Limb (tissue), 2 donors: ENCODE measurements at regions not wholly inside any gene's neighbourhood (a gene's known extent, or its start where the extent isn't known, plus 50 kb on each side); places are given as distances from the start of the nearest gene placed in this dataset.

Experiments
- DNase-seq, 2 donors: peaks; one replicate each; pipeline ENCODE4 v3.0.0-alpha.2; 2016; ENCODE audit errors: extremely low spot score in 2 of 2

- DNase-seq = no peak
Observed at GRCh38 chr4:173930329-173930967, 353.0 kb downstream of the FBXO8 start.

- no peak for DNase-seq
Observed at GRCh38 chr4:173929921-173930320, 353.5 kb downstream of the FBXO8 start.

- DNase-seq = no peak
Observed at GRCh38 chr4:173924561-173924960, 358.9 kb downstream of the FBXO8 start.

GRCh38 chr4:173919861-173920260, 363.6 kb downstream of the FBXO8 start:
- DNase-seq = no peak

GRCh38 chr4:173919196-173919595, 364.3 kb downstream of the FBXO8 start:
- DNase-seq = no peak

GRCh38 chr4:173917255-173917960, 366.1 kb downstream of the FBXO8 start:
- DNase-seq = no peak

- no peak for DNase-seq
Observed at GRCh38 chr4:173913496-173913895, 370.0 kb downstream of the FBXO8 start.

GRCh38 chr4:173912384-173912783, 371.1 kb downstream of the FBXO8 start:
- DNase-seq = no peak

- DNase-seq = no peak
Observed at GRCh38 chr4:173910891-173911290, 372.6 kb downstream of the FBXO8 start.

- DNase-seq = no peak
Observed at GRCh38 chr4:173909294-173909693, 374.2 kb downstream of the FBXO8 start.

- no peak for DNase-seq
Observed at GRCh38 chr4:173899813-173900212, 369.8 kb upstream of the HAND2 start.

GRCh38 chr4:173891072-173891471, 361.0 kb upstream of the HAND2 start:
- DNase-seq = no peak

GRCh38 chr4:173883821-173884220, 353.8 kb upstream of the HAND2 start:
- DNase-seq = no peak

- no peak for DNase-seq
Observed at GRCh38 chr4:173880897-173881296, 350.9 kb upstream of the HAND2 start.

- no peak for DNase-seq
Observed at GRCh38 chr4:173879509-173879908, 349.5 kb upstream of the HAND2 start.

GRCh38 chr4:173878701-173879100, 348.7 kb upstream of the HAND2 start:
- DNase-seq = peak in 1 of 2 donors; percentile 3

GRCh38 chr4:173871643-173872042, 341.6 kb upstream of the HAND2 start:
- DNase-seq = no peak

GRCh38 chr4:173866322-173867026, 336.4 kb upstream of the HAND2 start:
- no peak for DNase-seq

- no peak for DNase-seq
Observed at GRCh38 chr4:173862754-173863153, 332.7 kb upstream of the HAND2 start.

- no peak for DNase-seq
Observed at GRCh38 chr4:173860094-173860493, 330.1 kb upstream of the HAND2 start.

- no peak for DNase-seq
Observed at GRCh38 chr4:173859091-173859713, 329.2 kb upstream of the HAND2 start.

- DNase-seq = no peak
Observed at GRCh38 chr4:173858471-173858870, 328.4 kb upstream of the HAND2 start.
